AG09309 (cell line): ENCODE measurements at regions not wholly inside any gene's neighbourhood (a gene's known extent, or its start where the extent isn't known, plus 50 kb on each side); places are given as distances from the start of the nearest gene placed in this dataset.

Experiments
- DNase-seq: peaks from one replicate; pipeline ENCODE4 v3.0.0-alpha.2; 2010; ENCODE audit warnings: low read depth
- H3K4me3 ChIP-seq: 2 replicates; pipeline ENCODE4 v1.5.1; 2011; ENCODE audit warnings: mild to moderate bottlenecking, low read depth, low read length, moderate library complexity; ENCODE audit not compliant: control insufficient read depth
- CTCF ChIP-seq: IDR thresholded peaks from 2 replicates; pipeline ENCODE4 v1.5.1; 2011; ENCODE audit warnings: mild to moderate bottlenecking, low read depth, low read length, inconsistent platforms; ENCODE audit not compliant: insufficient read depth, control insufficient read depth; ENCODE audit errors: missing control alignments

GRCh38 chr1:239056940-239057339 lies 329.4 kb upstream of the CHRM3 start:
- TF ChIP-seq CTCF: no peak
- DNase-seq: no peak
- no peak overlapping the region for H3K4me3 ChIP-seq

GRCh38 chr1:239053279-239053678 lies 333.1 kb upstream of the CHRM3 start:
- TF ChIP-seq CTCF: no peak
- no peak overlapping the region for H3K4me3 ChIP-seq
- DNase-seq: no peak

- no peak for DNase-seq
- TF ChIP-seq CTCF: no peak
- no peak overlapping the region for H3K4me3 ChIP-seq
These were observed 336.8 kb upstream of the CHRM3 start for GRCh38 chr1:239049571-239049970.

- DNase-seq: no peak
- no peak for TF ChIP-seq CTCF
These were observed 341.5 kb upstream of the CHRM3 start for GRCh38 chr1:239044829-239045228.

GRCh38 chr1:239040523-239040922 lies 345.8 kb upstream of the CHRM3 start:
- no peak for DNase-seq
- TF ChIP-seq CTCF: no peak
- no peak overlapping the region for H3K4me3 ChIP-seq

More at GRCh38 chr1:239044829-239045228, 341.5 kb upstream of the CHRM3 start:
- no peak overlapping the region for H3K4me3 ChIP-seq

GRCh38 chr1:239031310-239031709 lies 355.1 kb upstream of the CHRM3 start:
- DNase-seq: no peak
- H3K4me3 ChIP-seq: no peak overlapping the region
- TF ChIP-seq CTCF: no peak

- H3K4me3 ChIP-seq: no peak overlapping the region
- TF ChIP-seq CTCF: no peak
- no peak for DNase-seq
These were observed 360.2 kb upstream of the CHRM3 start for GRCh38 chr1:239025997-239026694.
